C4-2B (cell line): ENCODE measurements at regions not wholly inside any gene's neighbourhood (a gene's known extent, or its start where the extent isn't known, plus 50 kb on each side); places are given as distances from the start of the nearest gene placed in this dataset.

Experiments used
- ZFX ChIP-seq: fragments of 450-650 bp; IDR thresholded peaks from 2 replicates; pipeline ENCODE4 v1.6.1; 2017
- TF ChIP-seq, protein P1 (sequence below): fragments of 450-650 bp; conservative IDR thresholded peaks from 2 replicates; pipeline ENCODE4 v1.5.1; 2017; ENCODE audit warnings: mild to moderate bottlenecking

DNA sequence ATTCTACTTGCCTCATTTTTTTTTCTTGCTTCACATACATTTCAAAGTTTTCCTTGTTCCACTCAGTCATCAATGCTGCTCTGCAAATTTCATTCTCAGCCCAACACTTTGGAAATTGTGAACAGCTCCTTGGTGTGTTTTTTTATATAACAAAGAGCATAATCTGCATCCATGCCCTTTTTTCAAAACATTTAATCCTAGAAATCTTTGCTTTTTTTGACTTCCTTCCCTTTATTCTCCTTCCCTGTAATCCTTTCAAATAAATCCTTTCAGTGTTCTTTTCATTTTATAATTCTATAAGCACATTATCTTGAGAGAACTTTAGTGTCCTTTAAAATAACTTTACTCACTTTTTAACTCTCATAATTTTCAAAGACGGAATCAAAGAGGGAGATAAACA, 1150.8 kb downstream of the SI start:
- TF ChIP-seq, protein P1, sequence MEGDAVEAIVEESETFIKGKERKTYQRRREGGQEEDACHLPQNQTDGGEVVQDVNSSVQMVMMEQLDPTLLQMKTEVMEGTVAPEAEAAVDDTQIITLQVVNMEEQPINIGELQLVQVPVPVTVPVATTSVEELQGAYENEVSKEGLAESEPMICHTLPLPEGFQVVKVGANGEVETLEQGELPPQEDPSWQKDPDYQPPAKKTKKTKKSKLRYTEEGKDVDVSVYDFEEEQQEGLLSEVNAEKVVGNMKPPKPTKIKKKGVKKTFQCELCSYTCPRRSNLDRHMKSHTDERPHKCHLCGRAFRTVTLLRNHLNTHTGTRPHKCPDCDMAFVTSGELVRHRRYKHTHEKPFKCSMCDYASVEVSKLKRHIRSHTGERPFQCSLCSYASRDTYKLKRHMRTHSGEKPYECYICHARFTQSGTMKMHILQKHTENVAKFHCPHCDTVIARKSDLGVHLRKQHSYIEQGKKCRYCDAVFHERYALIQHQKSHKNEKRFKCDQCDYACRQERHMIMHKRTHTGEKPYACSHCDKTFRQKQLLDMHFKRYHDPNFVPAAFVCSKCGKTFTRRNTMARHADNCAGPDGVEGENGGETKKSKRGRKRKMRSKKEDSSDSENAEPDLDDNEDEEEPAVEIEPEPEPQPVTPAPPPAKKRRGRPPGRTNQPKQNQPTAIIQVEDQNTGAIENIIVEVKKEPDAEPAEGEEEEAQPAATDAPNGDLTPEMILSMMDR = no peak
- no peak for TF ChIP-seq ZFX
